Osteocyte (in vitro differentiated cells): ENCODE measurements at regions not wholly inside any gene's neighbourhood (a gene's known extent, or its start where the extent isn't known, plus 50 kb on each side); places are given as distances from the start of the nearest gene placed in this dataset.

Experiments
- DNase-seq: peaks from one replicate; pipeline ENCODE4 v3.0.0; 2021; ENCODE audit warnings: mixed read lengths; ENCODE audit not compliant: unreplicated experiment; ENCODE audit errors: extremely low spot score
- H3K27ac Mint-ChIP-seq: one replicate; pipeline ENCODE4 v1.8.0; 2021; ENCODE audit warnings: mild to moderate bottlenecking, mixed read lengths; ENCODE audit not compliant: unreplicated experiment
- H3K27me3 Mint-ChIP-seq: one replicate; pipeline ENCODE4 v1.8.0; 2021; ENCODE audit warnings: mixed read lengths; ENCODE audit not compliant: unreplicated experiment
- H3K36me3 Mint-ChIP-seq: one replicate; pipeline ENCODE4 v1.8.0; 2021; ENCODE audit warnings: mixed read lengths; ENCODE audit not compliant: unreplicated experiment
- H3K4me1 Mint-ChIP-seq: one replicate; pipeline ENCODE4 v1.8.0; 2021; ENCODE audit warnings: mixed read lengths; ENCODE audit not compliant: unreplicated experiment
- H3K4me3 Mint-ChIP-seq: one replicate; pipeline ENCODE4 v1.8.0; 2021; ENCODE audit warnings: mild to moderate bottlenecking, moderate library complexity, mixed read lengths; ENCODE audit not compliant: unreplicated experiment
- H3K9me3 Mint-ChIP-seq: one replicate; pipeline ENCODE4 v1.8.0; 2021; ENCODE audit warnings: mixed read lengths; ENCODE audit not compliant: unreplicated experiment
- CTCF ChIP-seq: fragments of 200-600 bp; sonication (generic); IDR thresholded peaks from 2 replicates; pipeline ENCODE4 v1.5.0; 2021; ENCODE audit warnings: antibody characterized with exemption, mild to moderate bottlenecking, moderate library complexity

- H3K27ac Mint-ChIP-seq = no peak overlapping the region
- DNase-seq = no peak
- TF ChIP-seq CTCF = no peak
- H3K9me3 Mint-ChIP-seq = no peaks in the 10 kb centered on the region
- H3K4me1 Mint-ChIP-seq = no peaks in the 10 kb centered on the region
- peaks cover 20% of the 10 kb centered on the region for H3K27me3 Mint-ChIP-seq
- H3K36me3 Mint-ChIP-seq = no peaks in the 10 kb centered on the region
- H3K4me3 Mint-ChIP-seq = no peak overlapping the region
Observed at GRCh38 chr17:74017466-74017865, 186.0 kb upstream of the RPL38 start.

- no peaks in the 10 kb centered on the region for H3K36me3 Mint-ChIP-seq
- H3K4me1 Mint-ChIP-seq = no peaks in the 10 kb centered on the region
- no peaks in the 10 kb centered on the region for H3K9me3 Mint-ChIP-seq
- no peak overlapping the region for H3K4me3 Mint-ChIP-seq
- peaks cover 17% of the 10 kb centered on the region for H3K27me3 Mint-ChIP-seq
- no peak for TF ChIP-seq CTCF
- DNase-seq = no peak
- H3K27ac Mint-ChIP-seq = no peak overlapping the region
Observed at GRCh38 chr17:74018115-74018514, 185.4 kb upstream of the RPL38 start.

GRCh38 chr17:74019271-74019670, 184.2 kb upstream of the RPL38 start:
- no peak for TF ChIP-seq CTCF
- Mint-ChIP-seq H3K9me3 (no peaks in the 10 kb centered on the region), H3K36me3 (no peaks in the 10 kb centered on the region), H3K4me3 (no peak overlapping the region), H3K27ac (no peak overlapping the region), H3K27me3 (peaks cover 15% of the 10 kb centered on the region), H3K4me1 (no peaks in the 10 kb centered on the region)
- DNase-seq = no peak

- H3K4me3 Mint-ChIP-seq = no peak overlapping the region
Observed at GRCh38 chr17:74019860-74020259, 183.6 kb upstream of the RPL38 start.

GRCh38 chr17:74020522-74020921, 183.0 kb upstream of the RPL38 start:
- Mint-ChIP-seq H3K27ac (no peak overlapping the region), H3K4me1 (no peaks in the 10 kb centered on the region), H3K36me3 (no peaks in the 10 kb centered on the region), H3K9me3 (no peaks in the 10 kb centered on the region), H3K4me3 (no peak overlapping the region), H3K27me3 (peaks cover 13% of the 10 kb centered on the region)
- no peak for DNase-seq
- no peak for TF ChIP-seq CTCF

More at GRCh38 chr17:74019860-74020259, 183.6 kb upstream of the RPL38 start:
- Mint-ChIP-seq H3K9me3 (no peaks in the 10 kb centered on the region), H3K27me3 (peaks cover 15% of the 10 kb centered on the region), H3K36me3 (no peaks in the 10 kb centered on the region), H3K27ac (no peak overlapping the region), H3K4me1 (no peaks in the 10 kb centered on the region)
- no peak for DNase-seq
- TF ChIP-seq CTCF = no peak
